GM12878 (cell line): ENCODE measurements at regions not wholly inside any gene's neighbourhood (a gene's known extent, or its start where the extent isn't known, plus 50 kb on each side); places are given as distances from the start of the nearest gene placed in this dataset.

ENCODE experiments used
- CHD2 ChIP-seq: IDR thresholded peaks from 2 replicates; pipeline ENCODE4 v1.6.1; 2011; ENCODE audit warnings: low read depth, low read length, improper control_type of control experiment, borderline replicate concordance
- EP300 ChIP-seq, 2 experiments: fragments of 150-350 bp in 1 of 2; IDR thresholded peaks; 2 replicates each; pipeline ENCODE4 v1.6.1; 2011 to 2012; ENCODE audit warnings: low read depth in 2 of 2, low read length in 2 of 2, borderline replicate concordance in 1 of 2, improper control_type of control experiment in 1 of 2, inconsistent platforms in 1 of 2; ENCODE audit not compliant: control insufficient read depth in 1 of 2
- ETV6 ChIP-seq, 2 experiments: fragments of 450-650 bp in 1 of 2; IDR thresholded peaks in 1 of 2; conservative IDR thresholded peaks in 1 of 2; 2 replicates each; pipeline ENCODE4 v1.6.1; 2014; ENCODE audit warnings: antibody characterized with exemption in 1 of 2, borderline replicate concordance in 1 of 2, low read depth in 1 of 2, mild to moderate bottlenecking in 1 of 2, moderate library complexity in 1 of 2
- JUND ChIP-seq: IDR thresholded peaks from 2 replicates; pipeline ENCODE4 v1.6.1; 2012; ENCODE audit warnings: low read depth, mild to moderate bottlenecking, low read length, improper control_type of control experiment, moderate library complexity
- NFXL1 ChIP-seq: fragments of 450-650 bp; IDR thresholded peaks from 2 replicates; pipeline ENCODE4 v1.6.1; 2017; ENCODE audit warnings: antibody characterized with exemption, mild to moderate bottlenecking, borderline replicate concordance
- NFYB ChIP-seq: IDR thresholded peaks from 2 replicates; pipeline ENCODE4 v1.6.1; 2011; ENCODE audit warnings: low read depth, mild to moderate bottlenecking, low read length, improper control_type of control experiment, moderate library complexity; ENCODE audit not compliant: insufficient read depth
- POLR2A ChIP-seq: IDR thresholded peaks from 2 replicates; pipeline ENCODE4 v1.6.1; 2011; ENCODE audit warnings: low read depth, mild to moderate bottlenecking, low read length
- SUZ12 ChIP-seq: fragments of 200-600 bp; sonication (generic); IDR thresholded peaks from one replicate; pipeline ENCODE4 v1.6.1; 2018; ENCODE audit warnings: antibody characterized with exemption, mild to moderate bottlenecking; ENCODE audit not compliant: unreplicated experiment
- USF2 ChIP-seq: IDR thresholded peaks from 2 replicates; pipeline ENCODE4 v1.6.1; 2011; ENCODE audit warnings: low read depth, low read length, improper control_type of control experiment, borderline replicate concordance
- TF ChIP-seq, protein P1 (sequence below), 3 experiments: IDR thresholded peaks in 2 of 3; conservative IDR thresholded peaks in 1 of 3; 2 replicates each; pipeline ENCODE4 v1.5.1; 2011; ENCODE audit warnings: low read depth in 3 of 3, low read length in 3 of 3, mild to moderate bottlenecking in 3 of 3, control low read depth in 2 of 3, moderate library complexity in 2 of 3, inconsistent platforms in 1 of 3, mixed read lengths in 1 of 3; ENCODE audit not compliant: control insufficient read depth in 2 of 3, insufficient read depth in 1 of 3; ENCODE audit errors: extremely low read depth in 1 of 3

GRCh38 chr21:18951271-18952038 lies 547.9 kb upstream of the TMPRSS15 start:
- TF ChIP-seq NFXL1 (no peak), JUND (no peak), NFYB (no peak), USF2 (no peak), POLR2A (no peak), SUZ12 (no peak), CHD2 (no peak), ETV6 (conservative IDR thresholded peaks at IDR 0.05 in 1 of 2, IDR thresholded peaks at IDR 0.05 in 1 of 2; ENCODE audit: borderline replicate concordance in 1 of 2, low read depth in 1 of 2) (no peak), EP300 (IDR thresholded peaks at IDR 0.05; ENCODE audit: borderline replicate concordance in 1 of 2, control insufficient read depth in 1 of 2, low read depth in 2 of 2, low read length in 2 of 2) (no peak)
- TF ChIP-seq, protein P1, sequence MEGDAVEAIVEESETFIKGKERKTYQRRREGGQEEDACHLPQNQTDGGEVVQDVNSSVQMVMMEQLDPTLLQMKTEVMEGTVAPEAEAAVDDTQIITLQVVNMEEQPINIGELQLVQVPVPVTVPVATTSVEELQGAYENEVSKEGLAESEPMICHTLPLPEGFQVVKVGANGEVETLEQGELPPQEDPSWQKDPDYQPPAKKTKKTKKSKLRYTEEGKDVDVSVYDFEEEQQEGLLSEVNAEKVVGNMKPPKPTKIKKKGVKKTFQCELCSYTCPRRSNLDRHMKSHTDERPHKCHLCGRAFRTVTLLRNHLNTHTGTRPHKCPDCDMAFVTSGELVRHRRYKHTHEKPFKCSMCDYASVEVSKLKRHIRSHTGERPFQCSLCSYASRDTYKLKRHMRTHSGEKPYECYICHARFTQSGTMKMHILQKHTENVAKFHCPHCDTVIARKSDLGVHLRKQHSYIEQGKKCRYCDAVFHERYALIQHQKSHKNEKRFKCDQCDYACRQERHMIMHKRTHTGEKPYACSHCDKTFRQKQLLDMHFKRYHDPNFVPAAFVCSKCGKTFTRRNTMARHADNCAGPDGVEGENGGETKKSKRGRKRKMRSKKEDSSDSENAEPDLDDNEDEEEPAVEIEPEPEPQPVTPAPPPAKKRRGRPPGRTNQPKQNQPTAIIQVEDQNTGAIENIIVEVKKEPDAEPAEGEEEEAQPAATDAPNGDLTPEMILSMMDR (IDR thresholded peaks at IDR 0.05 in 2 of 3, conservative IDR thresholded peaks at IDR 0.05 in 1 of 3; ENCODE audit: control insufficient read depth in 2 of 3, extremely low read depth in 1 of 3, insufficient read depth in 1 of 3, low read depth in 3 of 3, low read length in 3 of 3) = 0 out of 6 replicates have a peak, but pooled peaks of 1 of the 3 experiments have one; percentile 5
